GM19397 (cell line): ENCODE measurements at regions not wholly inside any gene's neighbourhood (a gene's known extent, or its start where the extent isn't known, plus 50 kb on each side); places are given as distances from the start of the nearest gene placed in this dataset.

Source experiments
- ATAC-seq: cut with Tn5 transposase; IDR thresholded peaks from one replicate; pipeline ENCODE4 v1.9.1; 2021; ENCODE audit warnings: mild to moderate bottlenecking, moderate library complexity; ENCODE audit not compliant: unreplicated experiment

DNA sequence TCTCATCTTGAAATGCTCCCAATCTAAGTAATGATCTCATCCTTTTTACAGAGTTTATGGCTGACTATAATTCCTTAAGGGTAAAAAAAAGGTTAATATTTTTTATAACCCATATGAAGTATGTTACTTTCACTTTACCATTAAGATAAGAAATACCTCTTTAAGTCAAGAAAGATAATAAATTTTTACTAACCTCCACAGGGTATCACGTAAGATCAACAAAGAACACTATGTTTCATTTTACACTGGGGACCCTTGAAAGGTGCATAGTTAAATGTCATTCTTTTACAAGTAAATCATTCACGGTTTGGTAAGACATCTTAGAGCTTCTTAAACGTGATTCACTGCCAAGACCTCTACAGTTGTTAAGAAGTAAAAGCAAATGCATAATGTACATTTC lies 472.7 kb upstream of the CDH9 start:
- ATAC-seq: no peak

DNA sequence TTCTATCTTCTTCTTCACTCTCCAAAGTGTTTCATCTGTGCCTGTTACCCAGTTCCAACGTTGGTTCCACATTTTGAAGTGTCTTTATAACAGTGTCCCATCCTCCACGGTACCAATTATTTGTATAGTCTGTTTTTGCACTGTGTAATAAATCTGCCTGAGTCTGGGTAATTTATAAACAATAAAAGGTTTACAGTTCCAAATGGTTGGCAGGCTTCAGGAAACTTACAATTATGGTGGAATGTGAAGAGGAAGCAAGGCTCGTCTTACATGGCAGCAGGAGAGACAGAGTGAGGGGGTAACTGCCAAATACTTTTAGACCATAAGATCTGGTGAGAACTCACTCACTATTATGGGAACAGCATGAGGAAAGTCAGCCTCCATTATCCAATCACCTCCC lies 465.4 kb upstream of the CDH9 start:
- no peak for ATAC-seq

- no peak for ATAC-seq
These were observed 463.9 kb upstream of the CDH9 start for GRCh38 chr5:27502236-27502635.

DNA sequence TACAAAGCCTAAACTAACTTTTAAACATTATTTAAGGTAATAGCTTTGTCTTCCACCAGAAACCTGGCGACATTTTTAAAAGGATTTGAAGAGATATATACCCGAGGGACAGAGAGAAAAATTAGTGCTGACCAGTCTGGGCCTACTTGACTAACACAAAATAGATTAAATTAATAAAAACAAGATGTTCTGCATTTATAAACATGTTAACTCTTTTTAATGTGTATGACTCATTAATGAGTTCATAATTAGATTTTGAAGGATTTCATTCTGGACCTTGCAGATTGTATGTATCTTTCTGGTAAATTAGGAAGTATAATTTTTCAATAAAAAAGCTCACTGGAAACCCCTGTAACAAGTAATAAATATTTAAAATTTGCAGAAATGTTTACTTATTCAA lies 459.1 kb upstream of the CDH9 start:
- ATAC-seq: no peak

DNA sequence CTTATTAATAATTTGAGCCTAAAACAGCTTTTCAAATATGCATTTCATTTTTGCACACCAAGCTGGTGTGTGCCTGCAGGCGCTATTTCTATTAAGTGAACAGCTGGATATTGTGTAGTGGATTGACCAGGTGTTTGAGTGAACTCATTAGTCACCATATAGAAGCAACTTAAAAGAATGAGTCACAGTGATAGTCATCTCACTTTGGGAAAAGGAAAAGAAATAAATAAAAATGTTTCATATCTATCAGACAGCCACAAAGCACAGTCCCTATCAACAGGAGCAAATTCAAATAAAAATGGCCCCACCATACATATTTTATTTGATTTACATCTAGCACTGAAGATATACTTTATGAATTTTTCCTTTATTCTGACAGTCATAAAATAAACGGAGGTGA lies 456.5 kb upstream of the CDH9 start:
- no peak for ATAC-seq

DNA sequence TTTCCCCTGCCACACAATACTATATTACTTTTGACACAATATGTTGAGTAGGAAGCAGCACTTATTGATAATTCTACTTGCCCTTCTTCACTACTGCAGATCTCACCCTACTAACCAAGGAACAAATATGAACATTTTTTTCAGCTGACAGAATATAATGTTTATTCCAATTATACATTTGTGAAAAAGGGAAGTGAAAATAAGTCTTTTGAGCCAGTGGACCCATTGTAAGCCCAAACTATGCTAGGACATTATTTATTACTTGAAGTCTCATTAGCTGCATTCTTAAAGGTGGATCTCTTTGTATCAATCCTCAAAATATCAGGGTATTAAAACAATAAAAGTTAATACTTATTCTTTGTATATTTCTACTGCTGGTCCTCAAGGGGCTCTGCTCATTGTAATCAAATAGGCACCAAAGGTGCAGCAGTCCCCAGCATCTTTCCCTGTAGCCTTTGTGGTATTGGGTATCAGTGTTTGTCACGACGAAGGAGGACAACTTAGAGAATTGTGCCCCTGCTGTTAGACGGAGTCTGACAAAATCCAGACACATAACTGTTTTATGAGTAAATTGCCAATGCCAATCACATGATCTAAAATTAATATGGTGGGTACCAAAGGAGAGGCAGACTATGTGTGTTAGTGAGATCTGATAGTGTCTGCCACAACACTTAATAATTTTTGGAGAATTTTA lies 453.5 kb upstream of the CDH9 start:
- ATAC-seq: no peak

DNA sequence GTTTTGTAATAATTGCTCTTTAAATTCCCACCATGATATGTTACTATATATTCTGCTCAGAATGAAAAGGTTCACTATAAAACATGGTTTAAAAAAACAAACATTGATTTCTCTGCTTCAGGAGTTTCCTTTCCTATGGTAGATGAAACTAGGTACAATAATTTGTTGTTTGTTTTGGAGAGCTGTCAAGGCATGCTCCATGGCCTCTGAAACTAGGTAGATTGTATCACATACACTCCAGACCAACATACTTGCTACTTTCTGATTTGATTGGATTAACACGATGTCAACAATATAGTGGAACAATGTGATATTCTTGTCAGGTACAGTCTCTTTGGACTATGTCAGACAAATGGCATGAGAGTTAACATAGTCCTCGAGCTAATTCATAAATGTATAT lies 452.7 kb upstream of the CDH9 start:
- no peak for ATAC-seq

DNA sequence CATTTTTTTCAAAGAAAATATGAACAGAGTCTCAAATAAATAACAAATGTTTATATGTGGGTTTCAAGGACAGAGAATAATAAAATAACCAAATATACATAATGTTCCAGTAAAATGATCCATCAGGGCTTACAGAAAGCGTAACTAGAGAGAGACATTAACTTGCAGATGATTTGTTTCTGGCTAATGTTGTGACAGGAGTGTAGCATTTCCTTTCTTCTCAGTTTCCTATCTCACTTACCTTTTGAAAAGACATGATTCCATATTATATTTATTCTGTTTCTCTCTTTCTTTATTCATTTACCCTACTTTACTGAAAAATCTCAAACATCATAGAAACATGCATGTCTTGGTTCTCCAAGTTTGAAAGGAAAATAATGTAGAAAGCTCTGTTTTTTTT lies 451.3 kb upstream of the CDH9 start:
- ATAC-seq: no peak

DNA sequence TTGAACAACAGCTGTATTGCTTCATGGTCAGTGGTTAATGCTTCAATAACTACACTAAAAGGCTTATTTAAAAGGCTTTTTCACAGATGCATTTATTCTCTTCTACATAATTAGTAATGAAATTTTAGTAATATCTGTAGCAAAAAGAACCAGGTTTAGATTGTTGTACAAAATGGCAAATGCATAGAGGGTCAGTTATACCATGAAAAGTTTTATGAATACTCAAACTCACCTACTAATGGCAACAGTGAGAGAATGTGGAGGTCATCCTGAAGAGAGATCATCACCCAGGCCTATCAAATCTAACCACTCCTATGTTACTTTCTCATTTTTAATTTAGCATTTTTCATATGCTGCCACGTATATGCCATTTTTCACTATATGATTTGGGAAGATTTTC lies 444.3 kb upstream of the CDH9 start:
- ATAC-seq: no peak

DNA sequence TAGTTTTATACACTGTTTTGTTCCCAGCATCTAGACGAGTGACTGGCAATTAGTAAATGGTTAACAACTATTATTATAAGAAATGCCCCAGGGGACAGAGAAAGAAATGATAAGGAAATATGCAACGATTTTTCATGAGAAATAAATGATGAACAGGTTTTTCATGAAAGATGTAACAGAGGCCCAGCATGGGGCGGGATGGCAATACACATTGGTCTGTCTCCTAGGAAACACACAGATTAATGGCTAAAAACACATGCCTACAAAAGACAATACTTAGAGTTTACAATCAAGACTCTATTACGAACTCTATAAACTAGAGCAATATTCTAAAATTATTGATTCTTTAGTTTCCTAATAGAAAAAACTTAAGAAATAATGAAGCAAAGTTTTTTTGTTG lies 441.5 kb upstream of the CDH9 start:
- ATAC-seq: no peak

- ATAC-seq: no peak
These were observed 439.2 kb upstream of the CDH9 start for GRCh38 chr5:27477550-27477949.

GRCh38 chr5:27476356-27476988 lies 438.1 kb upstream of the CDH9 start:
- no peak for ATAC-seq

- ATAC-seq: no peak
These were observed 436.7 kb upstream of the CDH9 start for GRCh38 chr5:27475063-27475462.

GRCh38 chr5:27474395-27474794 lies 436.0 kb upstream of the CDH9 start:
- ATAC-seq: no peak

DNA sequence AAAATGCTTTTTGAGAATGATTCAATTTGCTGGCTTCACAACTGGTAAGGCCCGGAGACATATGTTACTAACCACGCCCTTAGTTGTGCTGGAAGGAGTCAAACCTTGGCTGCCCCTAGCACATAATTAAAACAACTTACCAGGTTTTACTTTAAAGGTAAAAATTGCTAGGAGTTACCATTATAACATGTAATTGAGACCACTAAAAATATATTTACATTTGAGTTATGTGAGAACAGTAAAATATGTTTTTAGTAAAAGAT lies 435.6 kb upstream of the CDH9 start:
- ATAC-seq: no peak

GRCh38 chr5:27473307-27474046 lies 435.1 kb upstream of the CDH9 start:
- no peak for ATAC-seq

GRCh38 chr5:27472871-27473270 lies 434.5 kb upstream of the CDH9 start:
- ATAC-seq: no peak

DNA sequence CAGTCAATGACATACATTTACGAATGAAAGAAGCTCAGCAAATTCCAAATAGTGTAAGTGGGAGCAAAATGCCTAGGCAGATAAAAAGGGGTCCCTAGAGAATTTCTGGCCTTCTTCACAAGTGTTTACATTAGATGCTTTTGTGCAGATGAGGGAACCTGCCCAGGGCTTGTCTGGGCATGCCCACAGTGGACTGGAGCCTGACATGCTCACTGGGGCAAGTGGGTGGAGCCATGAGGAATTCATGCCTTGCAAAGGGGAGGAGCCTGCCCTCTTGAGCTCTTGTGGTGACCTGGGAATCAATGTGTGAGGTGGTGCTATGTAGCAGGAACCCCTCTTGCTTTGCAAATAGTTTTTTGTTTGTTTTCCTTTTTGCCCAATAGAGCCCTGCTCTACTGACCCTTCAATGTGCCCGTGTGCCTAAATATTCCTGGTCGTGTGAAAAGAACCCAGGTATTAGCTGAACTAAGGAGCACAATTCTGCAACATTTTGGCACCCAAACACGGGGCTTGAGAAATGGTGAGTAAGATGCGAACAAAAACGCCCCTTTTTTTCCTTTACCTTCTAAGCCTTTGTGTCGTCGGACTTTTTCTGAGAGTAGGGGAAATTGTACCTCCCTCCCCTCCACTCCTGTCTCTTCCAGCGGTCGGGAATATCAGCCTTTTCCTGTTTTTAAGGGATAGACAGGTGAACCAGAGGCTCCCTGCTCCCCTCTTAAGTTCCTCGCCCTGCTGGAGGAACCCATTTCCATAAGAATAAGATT lies 433.8 kb upstream of the CDH9 start:
- peak; percentile 92 for ATAC-seq

DNA sequence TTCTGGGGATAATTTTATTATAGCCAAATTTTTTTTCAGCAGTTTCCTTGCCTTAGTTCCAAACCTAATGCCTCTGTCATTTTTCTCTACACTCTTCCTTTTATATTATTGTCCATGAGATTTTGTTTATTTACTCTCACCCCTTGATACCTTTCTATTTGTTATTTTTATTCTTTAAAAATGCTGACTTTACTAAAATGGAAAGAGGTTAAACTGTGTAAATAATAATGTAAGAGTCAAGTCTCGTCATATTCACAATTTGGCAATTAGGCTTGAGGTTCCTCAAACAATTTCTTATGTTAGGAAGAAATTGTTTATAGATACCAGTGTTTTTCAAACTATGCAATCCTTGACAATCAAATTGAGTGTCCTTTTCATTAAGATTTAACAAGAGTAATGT lies 428.6 kb upstream of the CDH9 start:
- ATAC-seq: no peak

GRCh38 chr5:27465140-27465539 lies 426.8 kb upstream of the CDH9 start:
- no peak for ATAC-seq

DNA sequence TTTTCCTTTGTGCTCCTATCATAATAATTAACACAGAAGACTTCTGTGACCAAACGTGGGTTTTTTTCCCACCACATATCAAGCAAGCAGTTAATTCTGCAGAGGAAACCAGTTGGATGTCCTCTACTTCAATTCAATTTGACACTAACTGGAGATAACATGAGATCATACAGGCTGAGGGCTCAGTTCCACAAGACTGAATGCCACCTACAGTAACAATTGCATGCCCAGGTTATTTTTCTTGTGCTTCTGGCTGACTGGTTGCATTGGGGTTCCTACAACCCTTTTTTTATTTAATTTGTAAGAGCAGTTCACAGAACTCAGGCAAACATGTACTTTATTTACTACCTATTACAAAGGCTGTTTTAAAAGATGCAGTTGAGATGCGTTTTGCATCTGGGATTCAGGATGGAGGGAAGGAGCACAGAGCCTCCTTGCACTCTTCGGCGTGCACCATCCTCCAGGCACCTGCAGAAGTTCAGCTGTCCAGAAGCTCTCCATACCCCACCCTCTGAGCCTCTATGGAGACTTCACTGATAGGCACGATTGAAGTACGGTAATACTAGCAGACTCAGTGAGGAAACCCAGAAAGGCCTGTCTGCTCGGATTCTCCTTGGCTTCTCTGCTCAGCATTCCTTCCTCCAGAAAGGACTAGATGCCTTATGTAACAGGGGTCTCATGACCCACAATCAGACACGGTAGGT lies 425.2 kb upstream of the CDH9 start:
- no peak for ATAC-seq
